ENCODE measurements at regions not wholly inside any gene's neighbourhood (a gene's known extent, or its start where the extent isn't known, plus 50 kb on each side); places are given as distances from the start of the nearest gene placed in this dataset.
"Not testable (repeated sequence)": the region's sequence is repeated elsewhere in the genome, so short reads cannot be mapped to it uniquely, and the experiment has no call there.

DNA sequence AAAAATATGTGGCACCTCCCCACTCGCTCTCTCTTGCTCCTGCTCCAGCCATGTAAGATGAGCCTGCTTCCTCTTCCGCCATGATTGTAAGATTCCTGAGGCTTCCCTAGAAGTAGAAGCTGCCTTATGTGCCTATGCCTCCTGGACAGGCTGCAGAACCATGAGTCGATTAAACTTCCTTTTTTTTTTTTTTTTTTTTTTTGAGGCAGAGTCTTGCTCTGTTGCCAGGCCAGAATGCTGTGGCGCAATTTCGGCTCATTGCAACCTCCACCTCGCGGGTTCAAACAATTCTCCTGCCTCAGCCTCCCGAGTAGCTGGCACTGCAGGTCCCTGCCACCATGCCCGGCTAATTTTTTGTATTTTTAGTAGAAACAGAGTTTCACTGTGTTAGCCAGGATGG, 112.5 kb downstream of the FAM217A start:
- no peaks in the 10 kb centered on the region for H4K20me1 ChIP-seq (ENCODE audit: control insufficient read depth, extremely low read depth, insufficient read depth, low read length)
- H3K4me2 ChIP-seq (ENCODE audit: control insufficient read depth, extremely low read depth, insufficient read depth, low read depth, low read length) = no peak overlapping the region
- dilution Hi-C loops (cut with MboI; ENCODE audit: extremely low pct_ligation_motif_present, low sequenced_read_pairs) = no loop called here
- no peak for DNase-seq (ENCODE audit: low read depth, low spot score)
- H3K36me3 ChIP-seq (ENCODE audit: control insufficient read depth in 2 of 2, extremely low read depth in 1 of 2, insufficient read depth in 2 of 2, low read length in 2 of 2) = no peaks in the 10 kb centered on the region
- H3K79me2 ChIP-seq (ENCODE audit: control insufficient read depth, insufficient read depth, low read length) = no peaks in the 10 kb centered on the region
- H3K9ac ChIP-seq (ENCODE audit: control insufficient read depth, extremely low read depth, insufficient read depth, low read length) = no peak overlapping the region
- no peak for FAIRE-seq
- no peaks in the 10 kb centered on the region for H3K27me3 ChIP-seq (ENCODE audit: control insufficient read depth, extremely low read depth, insufficient read depth, low read length)
- H3K27ac ChIP-seq (ENCODE audit: control insufficient read depth, insufficient read depth, low read length) = no peak overlapping the region
- no peak overlapping the region for H2AFZ ChIP-seq (ENCODE audit: control insufficient read depth, low read length)
- no peak overlapping the region for H3K4me3 ChIP-seq (ENCODE audit: control insufficient read depth in 2 of 3, extremely low read depth in 1 of 3, insufficient read depth in 2 of 3, low read depth in 1 of 3, low read length in 3 of 3)
- TF ChIP-seq EZH2 (IDR thresholded peaks at IDR 0.05; ENCODE audit: low read length) (no peak), CTCF (optimal IDR thresholded peaks at IDR 0.05 in 1 of 3, IDR thresholded peaks at IDR 0.05 in 1 of 3, conservative IDR thresholded peaks at IDR 0.05 in 1 of 3; ENCODE audit: extremely low read depth in 1 of 3, insufficient read depth in 2 of 3, low read length in 3 of 3) (no peak)
- no peaks in the 10 kb centered on the region for H3K9me3 ChIP-seq (ENCODE audit: control insufficient read depth, low read depth, low read length)
- H3K4me1 ChIP-seq (ENCODE audit: control insufficient read depth, extremely low read depth, insufficient read depth, low read length) = no peaks in the 10 kb centered on the region
- H3K9me1 ChIP-seq (ENCODE audit: control insufficient read depth, extremely low read depth, insufficient read depth, low read length) = no peaks in the 10 kb centered on the region

DNA sequence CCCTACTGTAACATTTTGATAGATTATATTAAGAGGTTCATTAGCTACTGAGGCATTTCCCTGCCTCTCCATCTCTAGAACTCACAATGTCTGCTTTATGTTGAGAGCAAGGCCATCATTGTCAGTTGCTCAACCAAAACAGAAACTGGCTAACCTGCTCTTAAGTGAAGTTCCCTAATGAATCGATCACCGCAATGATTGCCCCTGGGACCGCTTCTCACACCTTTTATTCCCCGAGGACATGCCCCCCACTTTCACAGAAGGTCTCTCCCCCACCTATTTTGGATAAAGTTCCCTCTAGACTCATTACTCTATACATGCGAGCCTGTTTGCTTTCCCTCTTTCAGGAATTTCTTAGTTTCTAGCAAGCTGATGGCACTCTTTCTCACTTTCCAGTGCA, 108.8 kb downstream of the FAM217A start:
- Histone ChIP-seq H3K9me3 (ENCODE audit: control insufficient read depth, low read depth, low read length) (no peaks in the 10 kb centered on the region), H3K4me1 (ENCODE audit: control insufficient read depth, extremely low read depth, insufficient read depth, low read length) (no peaks in the 10 kb centered on the region), H2AFZ (ENCODE audit: control insufficient read depth, low read length) (no peak overlapping the region), H3K4me2 (ENCODE audit: control insufficient read depth, extremely low read depth, insufficient read depth, low read depth, low read length) (no peak overlapping the region), H3K4me3 (ENCODE audit: control insufficient read depth in 2 of 3, extremely low read depth in 1 of 3, insufficient read depth in 2 of 3, low read depth in 1 of 3, low read length in 3 of 3) (no peak overlapping the region), H3K36me3 (ENCODE audit: control insufficient read depth in 2 of 2, extremely low read depth in 1 of 2, insufficient read depth in 2 of 2, low read length in 2 of 2) (no peaks in the 10 kb centered on the region), H3K79me2 (ENCODE audit: control insufficient read depth, insufficient read depth, low read length) (no peaks in the 10 kb centered on the region), H3K9me1 (ENCODE audit: control insufficient read depth, extremely low read depth, insufficient read depth, low read length) (no peaks in the 10 kb centered on the region), H3K27ac (ENCODE audit: control insufficient read depth, insufficient read depth, low read length) (no peak overlapping the region), H3K9ac (ENCODE audit: control insufficient read depth, extremely low read depth, insufficient read depth, low read length) (no peak overlapping the region), H4K20me1 (ENCODE audit: control insufficient read depth, extremely low read depth, insufficient read depth, low read length) (no peaks in the 10 kb centered on the region), H3K27me3 (ENCODE audit: control insufficient read depth, extremely low read depth, insufficient read depth, low read length) (no peaks in the 10 kb centered on the region)
- DNase-seq (ENCODE audit: low read depth, low spot score) (no peak), FAIRE-seq (no peak)
- TF ChIP-seq CTCF (optimal IDR thresholded peaks at IDR 0.05 in 1 of 3, IDR thresholded peaks at IDR 0.05 in 1 of 3, conservative IDR thresholded peaks at IDR 0.05 in 1 of 3; ENCODE audit: extremely low read depth in 1 of 3, insufficient read depth in 2 of 3, low read length in 3 of 3) (no peak), EZH2 (IDR thresholded peaks at IDR 0.05; ENCODE audit: low read length) (no peak)
- dilution Hi-C loops (cut with MboI; ENCODE audit: extremely low pct_ligation_motif_present, low sequenced_read_pairs) = no loop called here

- H3K27ac ChIP-seq (ENCODE audit: control insufficient read depth, insufficient read depth, low read length); H2AFZ ChIP-seq (ENCODE audit: control insufficient read depth, low read length); H3K9ac ChIP-seq (ENCODE audit: control insufficient read depth, extremely low read depth, insufficient read depth, low read length); H3K4me2 ChIP-seq (ENCODE audit: control insufficient read depth, extremely low read depth, insufficient read depth, low read depth, low read length); H3K79me2 ChIP-seq (ENCODE audit: control insufficient read depth, insufficient read depth, low read length); H3K4me1 ChIP-seq (ENCODE audit: control insufficient read depth, extremely low read depth, insufficient read depth, low read length); FAIRE-seq; H4K20me1 ChIP-seq (ENCODE audit: control insufficient read depth, extremely low read depth, insufficient read depth, low read length); H3K4me3 ChIP-seq (ENCODE audit: control insufficient read depth in 2 of 3, extremely low read depth in 1 of 3, insufficient read depth in 2 of 3, low read depth in 1 of 3, low read length in 3 of 3); H3K9me3 ChIP-seq (ENCODE audit: control insufficient read depth, low read depth, low read length); H3K27me3 ChIP-seq (ENCODE audit: control insufficient read depth, extremely low read depth, insufficient read depth, low read length); H3K9me1 ChIP-seq (ENCODE audit: control insufficient read depth, extremely low read depth, insufficient read depth, low read length); dilution Hi-C loops (cut with MboI; ENCODE audit: extremely low pct_ligation_motif_present, low sequenced_read_pairs); H3K36me3 ChIP-seq (ENCODE audit: control insufficient read depth in 2 of 2, extremely low read depth in 1 of 2, insufficient read depth in 2 of 2, low read length in 2 of 2); DNase-seq (ENCODE audit: low read depth, low spot score): not testable (repeated sequence)
Measured at GRCh38 chr6:3973152-3973551, 105.8 kb downstream of the FAM217A start.
